GM19239 (cell line): ENCODE measurements at regions not wholly inside any gene's neighbourhood (a gene's known extent, or its start where the extent isn't known, plus 50 kb on each side); places are given as distances from the start of the nearest gene placed in this dataset.

Experiments used
- DNase-seq: peaks from one replicate; pipeline ENCODE4 v3.0.0; 2011; ENCODE audit warnings: low spot score; ENCODE audit not compliant: insufficient read length
- FAIRE-seq: peaks from 2 replicates; lab custom pipeline; 2011; peaks lifted over from hg19 to GRCh38; lab: Jason Lieb, UNC

- FAIRE-seq (no peak), DNase-seq (no peak)
Observed at GRCh38 chr22:48320683-48321451, 1506.8 kb downstream of the BRD1 start.

DNA sequence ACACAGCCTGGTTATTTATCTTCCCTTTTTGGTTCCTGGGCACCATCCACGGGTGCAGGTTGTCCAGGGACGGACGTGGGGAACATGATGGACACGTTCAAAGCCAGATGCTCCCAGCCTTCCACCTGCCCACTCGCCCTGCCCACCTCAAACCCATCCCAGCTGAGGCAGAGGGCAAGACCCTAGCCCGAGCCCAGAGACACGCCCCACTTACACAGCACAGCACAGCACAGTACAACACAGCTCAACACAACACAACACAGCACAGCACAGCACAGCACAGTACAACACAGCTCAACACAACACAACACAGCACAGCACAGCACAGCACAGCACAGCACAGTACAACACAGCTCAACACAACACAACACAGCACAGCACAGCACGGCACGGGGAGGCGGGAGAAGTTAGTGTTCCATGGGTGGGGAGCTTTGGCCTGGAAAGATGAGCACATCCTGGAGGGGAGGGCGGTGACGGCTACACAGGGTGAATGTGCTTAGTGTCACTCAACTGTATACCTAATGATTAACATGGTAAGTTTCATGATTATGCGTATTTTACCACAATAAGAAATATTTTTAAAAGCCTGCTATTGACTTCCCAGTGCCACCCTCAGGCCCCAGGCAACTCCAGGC, 1507.5 kb downstream of the BRD1 start:
- DNase-seq (no peak), FAIRE-seq (no peak)

- no peak for FAIRE-seq
- no peak for DNase-seq
Observed at GRCh38 chr22:48319321-48320047, 1508.2 kb downstream of the BRD1 start.

DNA sequence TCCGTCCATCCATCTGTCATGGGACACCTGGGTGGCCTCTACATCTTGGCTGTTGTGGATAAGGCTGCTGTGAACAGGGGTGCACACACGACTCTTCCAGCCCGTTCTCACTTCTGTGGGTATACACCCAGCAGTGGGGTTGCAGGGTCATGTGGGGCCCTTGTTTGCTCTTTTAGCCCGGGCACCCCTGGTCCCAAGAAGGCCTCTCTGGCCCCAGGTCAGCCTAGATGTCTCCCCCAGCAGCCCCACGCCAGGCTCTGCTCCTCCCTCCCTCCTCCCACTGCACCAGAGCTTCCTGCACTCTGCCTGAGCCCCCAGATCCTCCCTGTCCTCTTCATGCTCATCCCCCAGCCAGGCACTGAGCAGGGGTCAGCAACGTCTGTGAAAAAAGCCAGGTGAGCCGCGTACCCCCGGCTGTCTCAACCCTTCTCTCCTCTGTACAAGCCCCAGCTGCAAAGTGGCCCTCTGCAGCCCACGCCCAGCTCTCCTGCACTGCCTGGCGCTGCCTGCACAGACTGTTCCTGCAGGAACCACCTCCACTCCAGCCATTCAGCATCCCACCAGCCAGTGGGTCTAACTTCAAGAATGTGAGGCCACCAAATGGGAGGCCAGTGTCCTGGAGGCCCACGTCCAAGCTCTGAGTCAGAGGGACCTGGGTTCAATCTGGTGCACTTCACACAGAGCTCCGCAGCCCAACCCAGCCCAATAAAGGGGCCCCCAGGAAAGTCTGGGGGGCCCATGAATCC, 1508.9 kb downstream of the BRD1 start:
- FAIRE-seq (no peak), DNase-seq (no peak)

DNA sequence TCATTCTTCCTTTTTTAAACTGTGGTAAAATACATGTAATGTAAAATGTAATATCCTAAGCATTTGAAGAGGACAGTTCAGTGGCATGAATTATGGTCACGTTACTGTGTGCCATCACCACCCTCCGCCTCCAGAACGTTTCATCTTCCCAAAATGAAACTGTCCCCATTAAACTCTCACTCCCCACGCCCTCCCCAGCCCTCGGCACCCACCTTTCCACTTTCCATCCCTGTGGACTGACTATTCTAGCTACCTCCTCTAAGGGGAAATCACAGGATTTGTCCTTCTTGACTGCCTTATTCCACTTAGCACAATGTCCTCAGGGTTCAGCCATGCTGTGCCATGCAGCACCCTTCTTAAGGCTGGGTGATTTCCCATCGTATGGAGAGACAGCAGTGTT, 1509.5 kb downstream of the BRD1 start:
- no peak for DNase-seq
- FAIRE-seq = no peak

- no peak for FAIRE-seq
- DNase-seq = no peak
Observed at GRCh38 chr22:48316257-48317250, 1511.1 kb downstream of the BRD1 start.

GRCh38 chr22:48315439-48316256, 1512.0 kb downstream of the BRD1 start:
- no peak for FAIRE-seq

GRCh38 chr22:48314073-48314472, 1513.6 kb downstream of the BRD1 start:
- DNase-seq = no peak
- no peak for FAIRE-seq

More at GRCh38 chr22:48315439-48316256, 1512.0 kb downstream of the BRD1 start:
- no peak for DNase-seq

- no peak for FAIRE-seq
- DNase-seq = no peak
Observed at GRCh38 chr22:48313175-48313830, 1514.4 kb downstream of the BRD1 start.

DNA sequence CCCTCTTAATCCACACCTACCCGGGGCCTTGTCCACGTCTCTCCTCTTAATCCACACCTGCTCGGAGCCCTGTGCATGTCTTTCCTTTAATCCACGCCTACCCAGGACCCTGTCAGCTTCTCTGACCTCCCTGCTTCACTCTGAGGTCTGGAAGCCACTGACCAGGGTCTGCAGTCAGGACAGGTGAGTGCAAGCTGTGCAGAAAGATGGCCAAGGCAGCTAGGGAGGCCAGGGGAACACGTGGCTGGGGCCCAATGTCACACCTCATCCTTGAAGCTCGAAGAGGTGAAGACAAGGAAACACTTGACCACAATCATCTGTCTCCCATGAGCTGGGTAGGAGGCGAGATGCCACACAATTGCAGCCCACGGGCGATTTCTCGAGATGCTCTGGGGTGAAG, 1516.9 kb downstream of the BRD1 start:
- FAIRE-seq = no peak
- DNase-seq = no peak

- no peak for FAIRE-seq
Observed at GRCh38 chr22:48310289-48310688, 1517.4 kb downstream of the BRD1 start.

GRCh38 chr22:48309836-48310235, 1517.8 kb downstream of the BRD1 start:
- no peak for FAIRE-seq
- no peak for DNase-seq

More at GRCh38 chr22:48310289-48310688, 1517.4 kb downstream of the BRD1 start:
- no peak for DNase-seq

GRCh38 chr22:48309115-48309705, 1518.5 kb downstream of the BRD1 start:
- no peak for FAIRE-seq
- DNase-seq = no peak

DNA sequence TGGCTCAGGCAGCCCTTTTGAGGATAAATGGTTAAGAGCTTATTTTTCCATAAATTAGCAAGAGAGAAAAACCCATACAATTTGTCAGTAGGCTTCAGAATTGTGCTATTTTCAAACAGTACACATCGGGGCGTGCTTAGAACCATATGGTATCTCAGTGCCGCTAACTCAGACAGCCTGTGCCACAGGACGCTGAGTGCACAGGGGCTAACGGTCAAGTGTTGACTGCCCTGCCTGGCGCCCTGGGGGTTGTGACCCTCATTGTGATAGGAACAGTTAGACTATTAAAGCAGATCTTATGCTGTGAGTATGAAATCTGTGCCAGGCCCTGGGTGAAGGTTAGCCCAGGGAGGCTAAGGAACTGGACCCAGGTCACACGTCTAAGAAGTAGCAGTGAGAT, 1519.7 kb downstream of the BRD1 start:
- DNase-seq (no peak), FAIRE-seq (no peak)

- FAIRE-seq (no peak), DNase-seq (no peak)
Observed at GRCh38 chr22:48306785-48307510, 1520.7 kb downstream of the BRD1 start.

DNA sequence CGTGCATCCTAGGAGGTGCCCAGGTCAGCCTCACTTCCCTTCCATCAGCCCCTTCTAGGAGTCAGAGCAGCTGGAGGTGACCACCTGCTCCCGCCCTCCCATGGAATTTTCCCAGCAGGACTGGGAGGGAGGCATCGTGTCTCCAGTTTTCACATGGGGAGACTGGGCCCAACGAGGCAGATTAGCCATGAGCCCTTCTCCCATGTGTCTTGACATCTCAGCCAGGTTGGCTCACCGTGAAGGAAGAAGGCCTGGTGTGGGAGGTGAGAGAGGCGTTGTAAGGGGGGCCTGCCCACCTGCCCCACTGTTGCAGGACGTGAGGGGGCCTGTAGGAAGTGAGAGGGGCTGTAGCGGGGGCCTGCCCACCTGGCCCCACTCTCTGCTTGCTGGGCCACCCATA, 1521.4 kb downstream of the BRD1 start:
- no peak for DNase-seq
- FAIRE-seq = no peak

GRCh38 chr22:48305726-48306235, 1521.9 kb downstream of the BRD1 start:
- no peak for DNase-seq
- no peak for FAIRE-seq
